ENCODE measurements at regions not wholly inside any gene's neighbourhood (a gene's known extent, or its start where the extent isn't known, plus 50 kb on each side); places are given as distances from the start of the nearest gene placed in this dataset.

- no peak for TF ChIP-seq CTCF (IDR thresholded peaks at IDR 0.05; ENCODE audit: borderline replicate concordance, extremely low read depth, low read length, poor library complexity, severe bottlenecking)
- TF ChIP-seq EZH2 (IDR thresholded peaks at IDR 0.05; ENCODE audit: borderline replicate concordance, low read depth, low read length, severe bottlenecking) = no peak
Observed at GRCh38 chr12:28814246-28814645, 334.8 kb upstream of the FAR2 start.
